Body of pancreas (tissue), 4 donors: ENCODE measurements at regions not wholly inside any gene's neighbourhood (a gene's known extent, or its start where the extent isn't known, plus 50 kb on each side); places are given as distances from the start of the nearest gene placed in this dataset.

Experiments
- ATAC-seq: fragments of 150-250 bp; one replicate; pipeline ENCODE4 v1.9.1; 2016
- DNase-seq, 4 donors: peaks; one replicate each; pipeline ENCODE4 v3.0.0-alpha.2; 2019
- H3K27ac ChIP-seq, 4 donors: fragments of 200-600 bp; sonication (generic); 1 replicate in 3 of 4; 2 replicates in 1 of 4; pipeline versions ENCODE4 v1.5.1 to v1.6.1; 2016 to 2019; ENCODE audit warnings: mild to moderate bottlenecking in 1 of 4, mixed read lengths in 1 of 4, moderate library complexity in 1 of 4
- H3K27me3 ChIP-seq, 2 donors: fragments of 200-600 bp; sonication (generic); one replicate each; pipeline ENCODE4 v1.6.0; 2016; ENCODE audit warnings: mild to moderate bottlenecking in 1 of 2
- H3K36me3 ChIP-seq, 2 donors: fragments of 200-600 bp; sonication (generic); replicated peaks in 1 of 2; 2 replicates each; pipeline ENCODE4 v1.5.1; 2016; ENCODE audit warnings: low read depth in 2 of 2; ENCODE audit not compliant: insufficient read depth in 1 of 2
- H3K4me1 ChIP-seq: fragments of 200-600 bp; sonication (generic); one replicate; pipeline ENCODE4 v1.6.0; 2016
- H3K4me3 ChIP-seq, 2 donors: fragments of 200-600 bp; sonication (generic); 1 replicate in 1 of 2; 2 replicates in 1 of 2; pipeline ENCODE4 v1.5.1; 2016 to 2019
- H3K9me3 ChIP-seq, 3 donors: fragments of 200-600 bp; sonication (generic); 1 replicate in 2 of 3; 2 replicates in 1 of 3; pipeline ENCODE4 v1.5.1; 2016
- POLR2A ChIP-seq, 3 donors: fragments of 450-650 bp; IDR thresholded peaks; one replicate each; pipeline ENCODE4 v1.6.1; 2016; ENCODE audit warnings: antibody characterized with exemption in 3 of 3, mild to moderate bottlenecking in 2 of 3
- WGBS, 2 donors: methylation state at CpG; one replicate each; pipeline ENCODE4 v1.1.5; 2017; 5-methylcytosine and 5-hydroxymethylcytosine counted together
- intact Hi-C: fragments of 100-400 bp; cut with DNase I; formaldehyde crosslinking; loops from one replicate; pipeline ENCODE4 v1.15.1; 2023
- TF ChIP-seq, protein P1 (sequence below), 7 experiments: fragments of 450-650 bp in 4 of 7; fragments of 200-600 bp in 3 of 7; sonication (generic) in 3 of 7; IDR thresholded peaks; one replicate each; pipeline ENCODE4 v1.5.1; 2016 to 2019; ENCODE audit warnings: antibody characterized with exemption in 7 of 7

- H3K27me3 ChIP-seq = no peaks in the 10 kb centered on the region
- ATAC-seq (no peak), DNase-seq (no peak)
- no peak overlapping the region for H3K4me3 ChIP-seq
- intact Hi-C loops = no loop called here
- no peak overlapping the region for H3K27ac ChIP-seq
- no peaks in the 10 kb centered on the region for H3K36me3 ChIP-seq
- WGBS, 2 donors = 49 to 61% methylated on average over 2 of the region's 2 CpGs
- no peaks in the 10 kb centered on the region for H3K9me3 ChIP-seq
- no peaks in the 10 kb centered on the region for H3K4me1 ChIP-seq
- no peak for TF ChIP-seq POLR2A (IDR thresholded peaks at IDR 0.05)
- TF ChIP-seq, protein P1, sequence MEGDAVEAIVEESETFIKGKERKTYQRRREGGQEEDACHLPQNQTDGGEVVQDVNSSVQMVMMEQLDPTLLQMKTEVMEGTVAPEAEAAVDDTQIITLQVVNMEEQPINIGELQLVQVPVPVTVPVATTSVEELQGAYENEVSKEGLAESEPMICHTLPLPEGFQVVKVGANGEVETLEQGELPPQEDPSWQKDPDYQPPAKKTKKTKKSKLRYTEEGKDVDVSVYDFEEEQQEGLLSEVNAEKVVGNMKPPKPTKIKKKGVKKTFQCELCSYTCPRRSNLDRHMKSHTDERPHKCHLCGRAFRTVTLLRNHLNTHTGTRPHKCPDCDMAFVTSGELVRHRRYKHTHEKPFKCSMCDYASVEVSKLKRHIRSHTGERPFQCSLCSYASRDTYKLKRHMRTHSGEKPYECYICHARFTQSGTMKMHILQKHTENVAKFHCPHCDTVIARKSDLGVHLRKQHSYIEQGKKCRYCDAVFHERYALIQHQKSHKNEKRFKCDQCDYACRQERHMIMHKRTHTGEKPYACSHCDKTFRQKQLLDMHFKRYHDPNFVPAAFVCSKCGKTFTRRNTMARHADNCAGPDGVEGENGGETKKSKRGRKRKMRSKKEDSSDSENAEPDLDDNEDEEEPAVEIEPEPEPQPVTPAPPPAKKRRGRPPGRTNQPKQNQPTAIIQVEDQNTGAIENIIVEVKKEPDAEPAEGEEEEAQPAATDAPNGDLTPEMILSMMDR (IDR thresholded peaks at IDR 0.05) = no peak
Measured at GRCh38 chr14:30077946-30078345, 150.3 kb upstream of the PRKD1 start.

GRCh38 chr14:30078811-30079402 lies 151.3 kb upstream of the PRKD1 start:
- Histone ChIP-seq H3K4me3 (no peak overlapping the region), H3K27ac (no peak overlapping the region), H3K4me1 (no peaks in the 10 kb centered on the region), H3K36me3 (no peaks in the 10 kb centered on the region), H3K9me3 (no peaks in the 10 kb centered on the region), H3K27me3 (no peaks in the 10 kb centered on the region)
- WGBS, 2 donors = 62 to 64% methylated on average over 8 of the region's 8 CpGs
- DNase-seq (no peak), ATAC-seq (no peak)
- TF ChIP-seq, protein P1 (IDR thresholded peaks at IDR 0.05) = no peak
- no peak for TF ChIP-seq POLR2A (IDR thresholded peaks at IDR 0.05)
- intact Hi-C loops = no loop called here

GRCh38 chr14:30082486-30082885 lies 154.8 kb upstream of the PRKD1 start:
- intact Hi-C loops = no loop called here
- H3K4me3 ChIP-seq = no peak overlapping the region
- WGBS, 2 donors = 56 to 64% methylated on average over 1 of the region's 1 CpG
- no peak for ATAC-seq
- H3K27ac ChIP-seq = no peak overlapping the region
- H3K27me3 ChIP-seq = no peaks in the 10 kb centered on the region
- H3K9me3 ChIP-seq = no peaks in the 10 kb centered on the region
- DNase-seq = no peak
- no peaks in the 10 kb centered on the region for H3K4me1 ChIP-seq
- no peak for TF ChIP-seq POLR2A (IDR thresholded peaks at IDR 0.05)
- TF ChIP-seq, protein P1 (IDR thresholded peaks at IDR 0.05) = no peak
- H3K36me3 ChIP-seq = no peaks in the 10 kb centered on the region

DNA sequence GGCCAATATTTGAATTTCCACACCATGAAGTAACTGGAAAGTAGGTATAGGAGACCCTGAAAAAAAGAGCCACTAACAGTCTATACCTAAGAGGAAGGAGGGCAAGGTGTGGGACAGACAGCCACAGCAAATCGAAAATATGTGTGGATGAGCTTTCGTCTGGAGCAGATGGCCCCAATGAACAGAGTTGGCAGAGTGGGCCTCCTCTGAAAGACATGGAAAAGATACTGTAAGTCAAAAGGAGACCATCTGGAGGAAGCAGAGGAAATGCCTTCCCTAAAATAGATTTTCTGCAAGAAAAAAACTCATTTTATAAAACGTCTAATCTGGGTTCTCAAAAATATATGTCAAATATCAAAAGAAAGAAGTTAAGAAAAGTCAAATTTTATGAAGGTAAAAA lies 157.2 kb upstream of the PRKD1 start:
- TF ChIP-seq, protein P1 (IDR thresholded peaks at IDR 0.05) = no peak
- no peak for TF ChIP-seq POLR2A (IDR thresholded peaks at IDR 0.05)
- intact Hi-C loops = no loop called here
- 67 to 74% methylated on average over 3 of the region's 3 CpGs for WGBS, 2 donors

GRCh38 chr14:30085943-30086342 lies 158.3 kb upstream of the PRKD1 start:
- DNase-seq = no peak

More for the DNA sequence above, 157.2 kb upstream of the PRKD1 start:
- Histone ChIP-seq H3K27me3 (no peaks in the 10 kb centered on the region), H3K36me3 (no peaks in the 10 kb centered on the region), H3K4me3 (no peak overlapping the region), H3K27ac (no peak overlapping the region), H3K4me1 (no peaks in the 10 kb centered on the region), H3K9me3 (no peaks in the 10 kb centered on the region)
- ATAC-seq = no peak
- DNase-seq = no peak

More at GRCh38 chr14:30085943-30086342, 158.3 kb upstream of the PRKD1 start:
- Histone ChIP-seq H3K9me3 (peaks cover 0 to 5% (median 0%) of the 10 kb centered on the region in 3 donors), H3K36me3 (no peaks in the 10 kb centered on the region), H3K4me1 (no peaks in the 10 kb centered on the region), H3K4me3 (no peak overlapping the region), H3K27ac (no peak overlapping the region), H3K27me3 (no peaks in the 10 kb centered on the region)
- 67 to 71% methylated on average over 2 to 3 of the region's 3 CpGs for WGBS, 2 donors
- intact Hi-C loops = no loop called here
- TF ChIP-seq POLR2A (IDR thresholded peaks at IDR 0.05) = no peak
- TF ChIP-seq, protein P1 (IDR thresholded peaks at IDR 0.05) = no peak
- ATAC-seq = no peak
